Body of pancreas (tissue), 4 donors: ENCODE measurements at regions not wholly inside any gene's neighbourhood (a gene's known extent, or its start where the extent isn't known, plus 50 kb on each side); places are given as distances from the start of the nearest gene placed in this dataset.

Experiments used
- ATAC-seq: fragments of 150-250 bp; one replicate; pipeline ENCODE4 v1.9.1; 2016
- DNase-seq, 4 donors: peaks; one replicate each; pipeline ENCODE4 v3.0.0-alpha.2; 2019
- H3K27ac ChIP-seq, 4 donors: fragments of 200-600 bp; sonication (generic); 1 replicate in 3 of 4; 2 replicates in 1 of 4; pipeline versions ENCODE4 v1.5.1 to v1.6.1; 2016 to 2019; ENCODE audit warnings: mild to moderate bottlenecking in 1 of 4, mixed read lengths in 1 of 4, moderate library complexity in 1 of 4
- H3K27me3 ChIP-seq, 2 donors: fragments of 200-600 bp; sonication (generic); one replicate each; pipeline ENCODE4 v1.6.0; 2016; ENCODE audit warnings: mild to moderate bottlenecking in 1 of 2
- H3K36me3 ChIP-seq, 2 donors: fragments of 200-600 bp; sonication (generic); replicated peaks in 1 of 2; 2 replicates each; pipeline ENCODE4 v1.5.1; 2016; ENCODE audit warnings: low read depth in 2 of 2; ENCODE audit not compliant: insufficient read depth in 1 of 2
- H3K4me1 ChIP-seq: fragments of 200-600 bp; sonication (generic); one replicate; pipeline ENCODE4 v1.6.0; 2016
- H3K4me3 ChIP-seq, 2 donors: fragments of 200-600 bp; sonication (generic); 1 replicate in 1 of 2; 2 replicates in 1 of 2; pipeline ENCODE4 v1.5.1; 2016 to 2019
- H3K9me3 ChIP-seq, 3 donors: fragments of 200-600 bp; sonication (generic); 1 replicate in 2 of 3; 2 replicates in 1 of 3; pipeline ENCODE4 v1.5.1; 2016
- POLR2A ChIP-seq, 3 donors: fragments of 450-650 bp; IDR thresholded peaks; one replicate each; pipeline ENCODE4 v1.6.1; 2016; ENCODE audit warnings: antibody characterized with exemption in 3 of 3, mild to moderate bottlenecking in 2 of 3
- WGBS, 2 donors: methylation state at CpG; one replicate each; pipeline ENCODE4 v1.1.5; 2017; 5-methylcytosine and 5-hydroxymethylcytosine counted together
- intact Hi-C: fragments of 100-400 bp; cut with DNase I; formaldehyde crosslinking; loops from one replicate; pipeline ENCODE4 v1.15.1; 2023
- TF ChIP-seq, protein P1 (sequence below), 7 experiments: fragments of 450-650 bp in 4 of 7; fragments of 200-600 bp in 3 of 7; sonication (generic) in 3 of 7; IDR thresholded peaks; one replicate each; pipeline ENCODE4 v1.5.1; 2016 to 2019; ENCODE audit warnings: antibody characterized with exemption in 7 of 7

- TF ChIP-seq, protein P1, sequence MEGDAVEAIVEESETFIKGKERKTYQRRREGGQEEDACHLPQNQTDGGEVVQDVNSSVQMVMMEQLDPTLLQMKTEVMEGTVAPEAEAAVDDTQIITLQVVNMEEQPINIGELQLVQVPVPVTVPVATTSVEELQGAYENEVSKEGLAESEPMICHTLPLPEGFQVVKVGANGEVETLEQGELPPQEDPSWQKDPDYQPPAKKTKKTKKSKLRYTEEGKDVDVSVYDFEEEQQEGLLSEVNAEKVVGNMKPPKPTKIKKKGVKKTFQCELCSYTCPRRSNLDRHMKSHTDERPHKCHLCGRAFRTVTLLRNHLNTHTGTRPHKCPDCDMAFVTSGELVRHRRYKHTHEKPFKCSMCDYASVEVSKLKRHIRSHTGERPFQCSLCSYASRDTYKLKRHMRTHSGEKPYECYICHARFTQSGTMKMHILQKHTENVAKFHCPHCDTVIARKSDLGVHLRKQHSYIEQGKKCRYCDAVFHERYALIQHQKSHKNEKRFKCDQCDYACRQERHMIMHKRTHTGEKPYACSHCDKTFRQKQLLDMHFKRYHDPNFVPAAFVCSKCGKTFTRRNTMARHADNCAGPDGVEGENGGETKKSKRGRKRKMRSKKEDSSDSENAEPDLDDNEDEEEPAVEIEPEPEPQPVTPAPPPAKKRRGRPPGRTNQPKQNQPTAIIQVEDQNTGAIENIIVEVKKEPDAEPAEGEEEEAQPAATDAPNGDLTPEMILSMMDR (IDR thresholded peaks at IDR 0.05): no peak
- no peak for TF ChIP-seq POLR2A (IDR thresholded peaks at IDR 0.05)
- intact Hi-C loops: no loop called here
- ATAC-seq (no peak), DNase-seq (no peak)
- no peak overlapping the region for H3K4me3 ChIP-seq
- no peaks in the 10 kb centered on the region for H3K9me3 ChIP-seq
- H3K4me1 ChIP-seq: no peaks in the 10 kb centered on the region
- 70 to 90% methylated on average over 3 of the region's 3 CpGs for WGBS, 2 donors
- H3K27me3 ChIP-seq: no peaks in the 10 kb centered on the region
- no peaks in the 10 kb centered on the region for H3K36me3 ChIP-seq
- H3K27ac ChIP-seq: no peak overlapping the region
Measured at GRCh38 chr10:130243015-130243414, 106.8 kb downstream of the GLRX3 start.

GRCh38 chr10:130244031-130244927, 108.1 kb downstream of the GLRX3 start:
- no peak overlapping the region for H3K27ac ChIP-seq
- ATAC-seq (no peak), DNase-seq (no peak)
- TF ChIP-seq, protein P1 (IDR thresholded peaks at IDR 0.05): no peak
- no peak for TF ChIP-seq POLR2A (IDR thresholded peaks at IDR 0.05)
- H3K9me3 ChIP-seq: no peaks in the 10 kb centered on the region
- intact Hi-C loops: no loop called here
- no peaks in the 10 kb centered on the region for H3K4me1 ChIP-seq
- WGBS, 2 donors: 86 to 92% methylated on average over 11 to 15 of the region's 16 CpGs
- no peaks in the 10 kb centered on the region for H3K36me3 ChIP-seq
- no peak overlapping the region for H3K4me3 ChIP-seq
- H3K27me3 ChIP-seq: no peaks in the 10 kb centered on the region

GRCh38 chr10:130244928-130245495, 108.8 kb downstream of the GLRX3 start:
- Histone ChIP-seq H3K9me3 (peaks cover 0 to 1% (median 0%) of the 10 kb centered on the region in 3 donors), H3K36me3 (no peaks in the 10 kb centered on the region), H3K27ac (no peak overlapping the region), H3K4me3 (no peak overlapping the region), H3K27me3 (no peaks in the 10 kb centered on the region), H3K4me1 (no peaks in the 10 kb centered on the region)
- 78 to 96% methylated on average over 7 to 8 of the region's 8 CpGs for WGBS, 2 donors
- DNase-seq: no peak
- TF ChIP-seq, protein P1 (IDR thresholded peaks at IDR 0.05): no peak
- no peak for TF ChIP-seq POLR2A (IDR thresholded peaks at IDR 0.05)
- ATAC-seq: no peak
- intact Hi-C loops: no loop called here

GRCh38 chr10:130246113-130246512, 109.9 kb downstream of the GLRX3 start:
- TF ChIP-seq, protein P1 (IDR thresholded peaks at IDR 0.05): no peak
- no peak for TF ChIP-seq POLR2A (IDR thresholded peaks at IDR 0.05)
- Histone ChIP-seq H3K36me3 (no peaks in the 10 kb centered on the region), H3K4me1 (no peaks in the 10 kb centered on the region), H3K9me3 (peaks cover 0 to 4% (median 0%) of the 10 kb centered on the region in 3 donors), H3K27ac (no peak overlapping the region), H3K27me3 (no peaks in the 10 kb centered on the region), H3K4me3 (no peak overlapping the region)
- intact Hi-C loops: no loop called here
- DNase-seq (no peak), ATAC-seq (no peak)
- 77 to 86% methylated on average over 4 of the region's 4 CpGs for WGBS, 2 donors
